ENCODE measurements at regions not wholly inside any gene's neighbourhood (a gene's known extent, or its start where the extent isn't known, plus 50 kb on each side); places are given as distances from the start of the nearest gene placed in this dataset.

- no peak for TF ChIP-seq EZH2 (IDR thresholded peaks at IDR 0.05)
- TF ChIP-seq POLR2AphosphoS5 (IDR thresholded peaks at IDR 0.05; ENCODE audit: borderline replicate concordance, low read depth, low read length) = no peak
These were observed 178.9 kb downstream of the METTL4 start for GRCh38 chr18:2392446-2392845.
